GM12878 (cell line): ENCODE measurements at regions not wholly inside any gene's neighbourhood (a gene's known extent, or its start where the extent isn't known, plus 50 kb on each side); places are given as distances from the start of the nearest gene placed in this dataset.

Experiments used
- ATAC-seq: fragments of 200-7000 bp; cut with Tn5 transposase; 3 replicates; pipeline ENCODE4 v1.9.1; 2020; ENCODE audit warnings: mild to moderate bottlenecking, moderate library complexity
- BruUV-seq: library from RNA; stranded (reverse); fragments of 400-500 nt; replicated peaks from 2 replicates; lab custom pipeline; 2021; lab: Mats Ljungman, UMichigan
- CTCF ChIA-PET: fragments of 300-600 bp; sonication (Branson Sonifier 250); formaldehyde crosslinking; extraction: SDS; loops from one replicate; lab custom pipeline; 2021; ENCODE audit warnings: inconsistent platforms; lab: Yijun Ruan, JAX
- POLR2A ChIA-PET: fragments of 350-600 bp; formaldehyde crosslinking; extraction: SDS; loops from one replicate; lab custom pipeline; 2021; ENCODE audit warnings: inconsistent platforms; lab: Charles Lee
- RAD21 ChIA-PET: fragments of 300-600 bp; sonication (Branson Sonifier 250); formaldehyde crosslinking; loops from one replicate; lab custom pipeline; 2023; ENCODE audit warnings: antibody characterized with exemption; ENCODE audit not compliant: unreplicated experiment; lab: Charles Lee
- SMC1A ChIA-PET: fragments of 300-600 bp; sonication (Branson Sonifier 250); formaldehyde crosslinking; loops from one replicate; lab custom pipeline; 2023; ENCODE audit not compliant: unreplicated experiment, uncharacterized antibody; lab: Charles Lee
- DNase-seq: peaks from one replicate; pipeline ENCODE4 v3.0.0-alpha.2; 2011; ENCODE audit warnings: low read depth, low spot score
- FAIRE-seq: peaks from 3 replicates; lab custom pipeline; 2011; peaks lifted over from hg19 to GRCh38; lab: Jason Lieb, UNC
- H2AFZ ChIP-seq: 2 replicates; pipeline ENCODE4 v1.6.0; 2011; ENCODE audit warnings: low read depth, low read length, control low read depth; ENCODE audit not compliant: control insufficient read depth
- H3K27ac ChIP-seq: 2 replicates; pipeline ENCODE4 v1.5.1; 2011; ENCODE audit warnings: control low read depth; ENCODE audit not compliant: control insufficient read depth, insufficient read depth
- H3K27me3 ChIP-seq, 2 experiments: replicated peaks in 1 of 2; 2 replicates each; pipeline versions ENCODE4 v1.6.0 to v1.6.1; 2011; ENCODE audit warnings: low read length in 1 of 2; ENCODE audit not compliant: control insufficient read depth in 2 of 2, insufficient read depth in 2 of 2
- H3K36me3 ChIP-seq, 2 experiments: 2 replicates each; pipeline ENCODE4 v1.5.1; 2011; ENCODE audit warnings: low read length in 1 of 2; ENCODE audit not compliant: control insufficient read depth in 2 of 2, insufficient read depth in 2 of 2
- H3K4me1 ChIP-seq: 2 replicates; pipeline ENCODE4 v1.6.1; 2011; ENCODE audit warnings: mild to moderate bottlenecking, low read length, moderate library complexity, mixed read lengths; ENCODE audit not compliant: control insufficient read depth, insufficient read depth
- H3K4me2 ChIP-seq: 2 replicates; pipeline ENCODE4 v1.6.0; 2011; ENCODE audit warnings: control low read depth; ENCODE audit not compliant: control insufficient read depth, insufficient read depth
- H3K4me3 ChIP-seq: fragments of 200-600 bp; sonication (generic); 2 replicates; pipeline ENCODE4 v1.5.1; 2016
- H3K79me2 ChIP-seq: 2 replicates; pipeline ENCODE4 v1.6.0; 2011; ENCODE audit warnings: low read length; ENCODE audit not compliant: control insufficient read depth, insufficient read depth
- H3K9ac ChIP-seq: 2 replicates; pipeline ENCODE4 v1.8.0; 2011; ENCODE audit warnings: low read length, control low read depth, mixed read lengths; ENCODE audit not compliant: control insufficient read depth, insufficient read depth
- H3K9me3 ChIP-seq: replicated peaks from 3 replicates; pipeline ENCODE4 v1.5.1; 2011; ENCODE audit warnings: mild to moderate bottlenecking, low read length; ENCODE audit not compliant: control insufficient read depth, insufficient read depth
- H4K20me1 ChIP-seq: 2 replicates; pipeline ENCODE4 v1.6.0; 2011; ENCODE audit not compliant: control insufficient read depth, insufficient read depth
- BCL3 ChIP-seq: IDR thresholded peaks from 2 replicates; pipeline ENCODE4 v1.6.1; 2011; ENCODE audit warnings: borderline replicate concordance, low read depth, mild to moderate bottlenecking, moderate library complexity, low read length; ENCODE audit not compliant: insufficient read depth, poor library complexity, severe bottlenecking
- CEBPB ChIP-seq, 2 experiments: fragments of 150-350 bp in 1 of 2; IDR thresholded peaks; 2 replicates each; pipeline ENCODE4 v1.6.1; 2012 to 2014; ENCODE audit warnings: low read depth in 2 of 2, low read length in 2 of 2, borderline replicate concordance in 1 of 2, inconsistent platforms in 1 of 2
- CTCF ChIP-seq, 3 experiments: IDR thresholded peaks in 2 of 3; conservative IDR thresholded peaks in 1 of 3; 2 replicates each; pipeline ENCODE4 v1.5.1; 2011; ENCODE audit warnings: low read depth in 3 of 3, low read length in 3 of 3, mild to moderate bottlenecking in 3 of 3, control low read depth in 2 of 3, moderate library complexity in 2 of 3, inconsistent platforms in 1 of 3, mixed read lengths in 1 of 3; ENCODE audit not compliant: control insufficient read depth in 2 of 3, insufficient read depth in 1 of 3; ENCODE audit errors: extremely low read depth in 1 of 3
- ETV6 ChIP-seq, 2 experiments: fragments of 450-650 bp in 1 of 2; IDR thresholded peaks in 1 of 2; conservative IDR thresholded peaks in 1 of 2; 2 replicates each; pipeline ENCODE4 v1.6.1; 2014; ENCODE audit warnings: antibody characterized with exemption in 1 of 2, borderline replicate concordance in 1 of 2, low read depth in 1 of 2, mild to moderate bottlenecking in 1 of 2, moderate library complexity in 1 of 2
- IRF5 ChIP-seq: fragments of 450-650 bp; IDR thresholded peaks from 2 replicates; pipeline ENCODE4 v1.6.1; 2017; ENCODE audit warnings: borderline replicate concordance
- MEF2A ChIP-seq: IDR thresholded peaks from 2 replicates; pipeline ENCODE4 v1.6.1; 2011; ENCODE audit warnings: low read depth, mild to moderate bottlenecking, low read length, moderate library complexity; ENCODE audit not compliant: insufficient read depth
- NR2C1 ChIP-seq: fragments of 450-650 bp; IDR thresholded peaks from 2 replicates; pipeline ENCODE4 v1.6.1; 2017; ENCODE audit warnings: antibody characterized with exemption, mild to moderate bottlenecking, moderate library complexity
- NR2C2 ChIP-seq: IDR thresholded peaks from 2 replicates; pipeline ENCODE4 v1.6.1; 2011; ENCODE audit warnings: borderline replicate concordance, low read depth; ENCODE audit not compliant: control insufficient read depth, insufficient read length
- NRF1 ChIP-seq: conservative IDR thresholded peaks from 2 replicates; pipeline ENCODE4 v1.6.1; 2011; ENCODE audit warnings: mild to moderate bottlenecking, low read depth, low read length, improper control_type of control experiment
- SIN3A ChIP-seq: IDR thresholded peaks from 2 replicates; pipeline ENCODE4 v1.6.1; 2012; ENCODE audit warnings: low read depth, low read length, improper control_type of control experiment
- SMARCA5 ChIP-seq: fragments of 450-650 bp; IDR thresholded peaks from 2 replicates; pipeline ENCODE4 v1.6.1; 2017; ENCODE audit warnings: mild to moderate bottlenecking
- SREBF1 ChIP-seq: IDR thresholded peaks from 2 replicates; pipeline ENCODE4 v1.6.1; 2012; ENCODE audit warnings: mild to moderate bottlenecking, low read length
- ZBTB33 ChIP-seq: fragments of 450-650 bp; IDR thresholded peaks from 2 replicates; pipeline ENCODE4 v1.6.1; 2017; ENCODE audit warnings: mild to moderate bottlenecking
- ZNF207 ChIP-seq: fragments of 450-650 bp; IDR thresholded peaks from 2 replicates; pipeline ENCODE4 v1.6.1; 2014; ENCODE audit warnings: antibody characterized with exemption, mild to moderate bottlenecking, borderline replicate concordance
- WGBS: methylation state at CpG from one replicate; pipeline ENCODE4 v1.1.6; 2016; ENCODE audit warnings: low lambda C conversion rate; ENCODE audit not compliant: insufficient replicate concordance, insufficient coverage; ENCODE audit errors: missing lambda C conversion rate; 5-methylcytosine and 5-hydroxymethylcytosine counted together
- in situ Hi-C: fragments of 300-500 bp; cut with MboI; formaldehyde crosslinking; loops from 9 replicates; pipeline ENCODE4 v1.14.3; 2018; ENCODE audit warnings: mixed read lengths
- intact Hi-C: fragments of 100-400 bp; cut with micrococcal nuclease; formaldehyde crosslinking; loops from one replicate; pipeline ENCODE4 v1.14.2; 2022; ENCODE audit not compliant: unreplicated experiment

GRCh38 chr5:27619982-27620381 is 581.6 kb upstream of the CDH9 start:
- DNase-seq, result no peak
- intact Hi-C loops, result no loop called here
- no peak overlapping the region for H3K27ac ChIP-seq
- H3K9me3 ChIP-seq, result no peaks in the 10 kb centered on the region
- no peaks in the 10 kb centered on the region for H3K4me1 ChIP-seq
- H3K9ac ChIP-seq, result no peak overlapping the region
- no peak overlapping the region for H3K4me3 ChIP-seq
- ChIA-PET RAD21 (no interaction called here), POLR2A (no interaction called here), SMC1A (no interaction called here), CTCF (no interaction called here)
- WGBS, result 50% methylated on average over 2 of the region's 2 CpGs
- no peak for FAIRE-seq
- ATAC-seq, result no peak
- H4K20me1 ChIP-seq, result no peaks in the 10 kb centered on the region
- in situ Hi-C loops, result no loop called here
- no peaks in the 10 kb centered on the region for H3K79me2 ChIP-seq
- no peaks in the 10 kb centered on the region for H3K36me3 ChIP-seq
- H3K4me2 ChIP-seq, result no peak overlapping the region
- no peaks in the 10 kb centered on the region for H3K27me3 ChIP-seq
- no peak overlapping the region for H2AFZ ChIP-seq
- BruUV-seq, result no TSS peak
- TF ChIP-seq CTCF (IDR thresholded peaks at IDR 0.05 in 2 of 3, conservative IDR thresholded peaks at IDR 0.05 in 1 of 3; ENCODE audit: control insufficient read depth in 2 of 3, extremely low read depth in 1 of 3, insufficient read depth in 1 of 3, low read depth in 3 of 3, low read length in 3 of 3) (no peak), BCL3 (no peak), SIN3A (no peak), ETV6 (conservative IDR thresholded peaks at IDR 0.05 in 1 of 2, IDR thresholded peaks at IDR 0.05 in 1 of 2; ENCODE audit: borderline replicate concordance in 1 of 2, low read depth in 1 of 2) (no peak), SMARCA5 (no peak), NRF1 (no peak), SREBF1 (no peak), MEF2A (no peak), IRF5 (no peak), NR2C2 (no peak), ZNF207 (no peak), NR2C1 (no peak), CEBPB (IDR thresholded peaks at IDR 0.05; ENCODE audit: borderline replicate concordance in 1 of 2, low read depth in 2 of 2, low read length in 2 of 2) (no peak), ZBTB33 (no peak)
